Progenitor cell of endocrine pancreas (in vitro differentiated cells): ENCODE measurements at regions not wholly inside any gene's neighbourhood (a gene's known extent, or its start where the extent isn't known, plus 50 kb on each side); places are given as distances from the start of the nearest gene placed in this dataset.
"Not testable (repeated sequence)": the region's sequence is repeated elsewhere in the genome, so short reads cannot be mapped to it uniquely, and the experiment has no call there.

Source experiments
- DNase-seq: peaks from one replicate; pipeline ENCODE4 v3.0.0; 2021; ENCODE audit warnings: low spot score; ENCODE audit not compliant: unreplicated experiment
- H3K27ac Mint-ChIP-seq: 2 replicates; pipeline ENCODE4 v1.8.0; 2021; ENCODE audit warnings: mild to moderate bottlenecking, moderate library complexity, mixed read lengths
- H3K27me3 Mint-ChIP-seq: 2 replicates; pipeline ENCODE4 v1.8.0; 2021; ENCODE audit warnings: mixed read lengths
- H3K36me3 Mint-ChIP-seq: 2 replicates; pipeline ENCODE4 v1.8.0; 2022; ENCODE audit warnings: mixed read lengths; ENCODE audit not compliant: insufficient read depth
- H3K4me1 Mint-ChIP-seq: 2 replicates; pipeline ENCODE4 v1.8.0; 2021; ENCODE audit warnings: low read depth, mixed read lengths
- H3K4me3 Mint-ChIP-seq: 2 replicates; pipeline ENCODE4 v1.8.0; 2021; ENCODE audit warnings: low read depth, mild to moderate bottlenecking, moderate library complexity, mixed read lengths
- H3K9me3 Mint-ChIP-seq: 2 replicates; pipeline ENCODE4 v1.8.0; 2021; ENCODE audit warnings: low read depth, mixed read lengths
- CTCF ChIP-seq: fragments of 200-600 bp; sonication (generic); IDR thresholded peaks from one replicate; pipeline ENCODE4 v1.5.0; 2021; ENCODE audit warnings: antibody characterized with exemption, mild to moderate bottlenecking; ENCODE audit not compliant: unreplicated experiment

GRCh38 chr3:153640689-153641665 lies 479.0 kb downstream of the RAP2B start:
- Mint-ChIP-seq H3K4me3 (no peak overlapping the region), H3K9me3 (peaks cover 14% of the 10 kb centered on the region), H3K27me3 (peaks cover 2% of the 10 kb centered on the region), H3K4me1 (peaks cover 5% of the 10 kb centered on the region), H3K36me3 (no peaks in the 10 kb centered on the region), H3K27ac (no peak overlapping the region)
- TF ChIP-seq CTCF = no peak
- no peak for DNase-seq

DNA sequence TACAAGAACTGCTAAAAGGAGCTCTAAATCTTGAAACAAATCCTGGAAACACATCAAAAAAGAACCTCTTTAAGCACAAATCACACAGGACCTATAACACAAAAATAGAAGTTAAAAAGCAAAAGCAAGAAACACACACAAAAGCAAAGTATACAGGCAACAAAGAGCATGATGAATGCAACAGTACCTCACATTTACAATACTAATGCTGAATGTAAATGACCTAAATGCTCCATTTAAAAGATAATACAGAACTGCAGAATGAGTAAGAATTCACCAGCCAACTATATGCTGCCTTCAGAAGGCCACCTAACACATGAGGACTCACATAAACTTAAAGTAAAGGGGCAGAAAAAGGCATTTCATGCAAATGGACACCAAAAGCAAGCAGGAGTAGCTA lies 478.6 kb upstream of the ARHGEF26 start:
- H3K27me3 Mint-ChIP-seq, H3K4me3 Mint-ChIP-seq, H3K36me3 Mint-ChIP-seq, DNase-seq, H3K4me1 Mint-ChIP-seq, H3K27ac Mint-ChIP-seq: not testable (repeated sequence)
- H3K9me3 Mint-ChIP-seq = peaks cover 17% of the 10 kb centered on the region

DNA sequence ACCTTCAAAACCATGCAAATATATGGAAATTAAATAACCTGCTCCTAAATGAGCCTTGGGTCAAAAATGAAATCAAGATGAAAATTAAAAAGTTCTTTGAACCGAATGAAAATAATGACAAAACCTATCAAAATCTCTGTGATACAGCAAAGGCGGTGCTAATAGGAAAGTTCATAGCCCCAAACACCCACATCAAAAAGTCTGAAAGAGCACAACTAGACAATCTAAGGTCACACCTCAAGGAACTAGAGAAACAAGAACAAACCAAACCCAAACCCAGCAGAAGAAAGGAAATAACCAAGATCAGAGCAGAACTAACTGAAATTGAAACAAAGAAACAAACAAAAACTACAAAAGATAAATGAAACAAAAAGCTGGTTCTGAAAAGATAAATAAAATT lies 477.7 kb upstream of the ARHGEF26 start:
- not testable (repeated sequence) for H3K27ac Mint-ChIP-seq, H3K4me3 Mint-ChIP-seq, H3K4me1 Mint-ChIP-seq, DNase-seq, H3K27me3 Mint-ChIP-seq, H3K36me3 Mint-ChIP-seq
- peaks cover 17% of the 10 kb centered on the region for H3K9me3 Mint-ChIP-seq

- H3K9me3 Mint-ChIP-seq = peaks cover 9% of the 10 kb centered on the region
- no peaks in the 10 kb centered on the region for H3K4me1 Mint-ChIP-seq
- no peak overlapping the region for H3K27ac Mint-ChIP-seq
- H3K36me3 Mint-ChIP-seq = no peaks in the 10 kb centered on the region
- no peaks in the 10 kb centered on the region for H3K27me3 Mint-ChIP-seq
- no peak for DNase-seq
- H3K4me3 Mint-ChIP-seq = no peak overlapping the region
- no peak for TF ChIP-seq CTCF
These were observed 471.8 kb upstream of the ARHGEF26 start for GRCh38 chr3:153649286-153649839.

DNA sequence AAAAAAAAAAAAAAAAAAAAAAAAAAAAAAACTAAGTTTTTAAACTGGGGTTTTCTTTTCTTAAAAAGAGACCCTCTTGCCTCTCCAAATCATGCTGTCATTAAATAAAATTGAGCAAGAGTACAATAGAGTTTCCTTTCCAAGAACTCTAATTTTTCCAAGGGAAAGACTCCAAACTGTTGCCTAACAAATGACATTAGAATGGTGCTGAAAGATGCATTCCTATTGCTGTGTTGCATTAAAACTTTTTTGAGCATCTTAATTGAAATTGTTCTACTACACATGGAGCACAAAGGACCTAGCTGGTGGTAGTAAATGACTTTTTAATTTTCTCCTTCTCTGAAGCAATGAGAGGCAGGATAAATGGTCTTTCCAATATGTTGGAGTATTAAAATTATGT lies 469.1 kb upstream of the ARHGEF26 start:
- TF ChIP-seq CTCF = no peak
- no peaks in the 10 kb centered on the region for H3K4me1 Mint-ChIP-seq
- H3K36me3 Mint-ChIP-seq = peaks cover 2% of the 10 kb centered on the region
- no peak overlapping the region for H3K4me3 Mint-ChIP-seq
- DNase-seq = no peak
- H3K9me3 Mint-ChIP-seq = peaks cover 8% of the 10 kb centered on the region
- no peaks in the 10 kb centered on the region for H3K27me3 Mint-ChIP-seq
- no peak overlapping the region for H3K27ac Mint-ChIP-seq

DNA sequence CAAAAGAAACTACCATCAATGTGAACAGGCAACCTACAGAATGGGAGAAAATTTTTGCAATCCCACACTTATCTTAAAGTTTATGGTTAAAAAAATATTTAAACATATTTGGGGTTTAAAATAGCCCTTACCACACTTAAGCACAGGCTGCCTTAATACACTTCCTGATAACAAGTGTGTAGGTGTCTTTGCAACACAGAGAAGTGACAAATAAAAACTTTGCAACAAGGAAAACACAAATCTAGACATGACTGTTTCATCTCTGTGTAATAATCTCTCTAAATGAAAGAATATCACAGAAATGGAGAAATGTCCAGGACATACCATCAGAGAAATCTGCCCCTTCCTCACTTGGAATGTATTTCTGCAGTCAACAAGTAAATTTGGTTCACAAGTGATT lies 464.1 kb upstream of the ARHGEF26 start:
- peaks cover 5% of the 10 kb centered on the region for H3K4me1 Mint-ChIP-seq
- no peaks in the 10 kb centered on the region for H3K27me3 Mint-ChIP-seq
- DNase-seq = no peak
- no peak overlapping the region for H3K27ac Mint-ChIP-seq
- no peak for TF ChIP-seq CTCF
- H3K36me3 Mint-ChIP-seq = peaks cover 2% of the 10 kb centered on the region
- no peak overlapping the region for H3K4me3 Mint-ChIP-seq
- H3K9me3 Mint-ChIP-seq = peaks cover 12% of the 10 kb centered on the region
